ENCODE measurements at regions not wholly inside any gene's neighbourhood (a gene's known extent, or its start where the extent isn't known, plus 50 kb on each side); places are given as distances from the start of the nearest gene placed in this dataset.

DNA sequence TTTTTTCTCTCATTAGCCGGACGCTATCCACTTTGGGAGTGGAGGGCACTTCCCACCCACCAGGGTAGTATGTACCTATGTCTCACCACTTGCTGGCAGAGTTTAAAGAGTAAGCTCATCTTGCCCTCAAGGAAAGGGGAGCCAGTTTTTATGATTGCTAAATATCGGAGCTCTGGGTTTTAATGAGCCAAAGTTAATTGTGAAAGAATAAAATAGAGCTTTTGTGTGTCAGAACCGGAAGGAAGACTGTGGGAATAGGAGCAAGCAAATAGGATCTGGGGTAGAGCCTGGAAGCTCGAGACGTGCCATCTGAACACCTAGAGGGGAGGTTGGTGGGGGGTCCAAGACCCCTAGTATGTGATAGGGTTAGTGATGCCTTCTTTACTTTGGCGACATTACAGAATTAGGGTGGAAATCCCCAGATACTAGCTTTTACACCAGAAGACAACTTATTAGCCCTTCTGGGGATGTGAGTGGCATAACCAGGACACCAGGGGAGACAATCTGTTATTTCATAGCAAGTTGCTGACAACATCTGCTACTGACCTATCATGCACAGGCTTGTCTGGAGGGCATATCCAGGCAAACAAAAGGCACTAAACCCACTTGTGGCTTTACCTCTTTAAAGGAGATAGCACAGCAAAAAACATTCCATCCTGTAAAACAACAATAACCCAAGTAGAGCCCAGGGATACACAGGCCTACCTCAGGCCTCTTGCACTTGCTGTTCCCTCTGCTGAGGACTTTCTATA lies 333.8 kb downstream of the ZNF621 start:
- TF ChIP-seq EZH2 (IDR thresholded peaks at IDR 0.05) = no peak
- TF ChIP-seq, protein P1, sequence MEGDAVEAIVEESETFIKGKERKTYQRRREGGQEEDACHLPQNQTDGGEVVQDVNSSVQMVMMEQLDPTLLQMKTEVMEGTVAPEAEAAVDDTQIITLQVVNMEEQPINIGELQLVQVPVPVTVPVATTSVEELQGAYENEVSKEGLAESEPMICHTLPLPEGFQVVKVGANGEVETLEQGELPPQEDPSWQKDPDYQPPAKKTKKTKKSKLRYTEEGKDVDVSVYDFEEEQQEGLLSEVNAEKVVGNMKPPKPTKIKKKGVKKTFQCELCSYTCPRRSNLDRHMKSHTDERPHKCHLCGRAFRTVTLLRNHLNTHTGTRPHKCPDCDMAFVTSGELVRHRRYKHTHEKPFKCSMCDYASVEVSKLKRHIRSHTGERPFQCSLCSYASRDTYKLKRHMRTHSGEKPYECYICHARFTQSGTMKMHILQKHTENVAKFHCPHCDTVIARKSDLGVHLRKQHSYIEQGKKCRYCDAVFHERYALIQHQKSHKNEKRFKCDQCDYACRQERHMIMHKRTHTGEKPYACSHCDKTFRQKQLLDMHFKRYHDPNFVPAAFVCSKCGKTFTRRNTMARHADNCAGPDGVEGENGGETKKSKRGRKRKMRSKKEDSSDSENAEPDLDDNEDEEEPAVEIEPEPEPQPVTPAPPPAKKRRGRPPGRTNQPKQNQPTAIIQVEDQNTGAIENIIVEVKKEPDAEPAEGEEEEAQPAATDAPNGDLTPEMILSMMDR (IDR thresholded peaks at IDR 0.05) = no peak

All from neural progenitor cell (in vitro differentiated cells).